HG02840 (cell line): ENCODE measurements at regions not wholly inside any gene's neighbourhood (a gene's known extent, or its start where the extent isn't known, plus 50 kb on each side); places are given as distances from the start of the nearest gene placed in this dataset.

Experiments used
- ATAC-seq: cut with Tn5 transposase; IDR thresholded peaks from one replicate; pipeline ENCODE4 v1.9.1; 2021; ENCODE audit warnings: mild to moderate bottlenecking, moderate library complexity, moderate number of reproducible peaks; ENCODE audit not compliant: unreplicated experiment, low FRiP score

GRCh38 chr2:8513601-8514273 is 168.1 kb upstream of the ID2 start:
- no peak for ATAC-seq

DNA sequence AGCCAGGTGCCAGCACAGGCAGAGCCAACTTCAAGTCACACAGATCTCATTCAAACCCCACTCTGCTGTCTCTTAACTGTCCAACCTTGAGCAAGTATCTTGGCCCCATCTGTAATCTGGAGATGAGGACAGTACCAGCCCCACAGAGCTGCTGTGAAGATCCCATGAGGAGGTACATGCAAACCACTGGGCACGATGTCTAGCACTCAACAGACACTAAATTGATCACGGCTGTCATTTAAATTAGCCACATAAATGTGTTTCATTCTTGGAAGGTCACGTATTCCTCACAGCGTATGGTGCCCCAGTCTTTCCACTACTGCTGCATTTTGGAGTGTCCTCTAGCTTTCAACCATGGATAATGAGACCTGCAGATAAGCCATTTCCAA is 167.6 kb upstream of the ID2 start:
- ATAC-seq, result no peak

- ATAC-seq, result peak; percentile 55
These were observed 166.8 kb upstream of the ID2 start for GRCh38 chr2:8514796-8515758.

DNA sequence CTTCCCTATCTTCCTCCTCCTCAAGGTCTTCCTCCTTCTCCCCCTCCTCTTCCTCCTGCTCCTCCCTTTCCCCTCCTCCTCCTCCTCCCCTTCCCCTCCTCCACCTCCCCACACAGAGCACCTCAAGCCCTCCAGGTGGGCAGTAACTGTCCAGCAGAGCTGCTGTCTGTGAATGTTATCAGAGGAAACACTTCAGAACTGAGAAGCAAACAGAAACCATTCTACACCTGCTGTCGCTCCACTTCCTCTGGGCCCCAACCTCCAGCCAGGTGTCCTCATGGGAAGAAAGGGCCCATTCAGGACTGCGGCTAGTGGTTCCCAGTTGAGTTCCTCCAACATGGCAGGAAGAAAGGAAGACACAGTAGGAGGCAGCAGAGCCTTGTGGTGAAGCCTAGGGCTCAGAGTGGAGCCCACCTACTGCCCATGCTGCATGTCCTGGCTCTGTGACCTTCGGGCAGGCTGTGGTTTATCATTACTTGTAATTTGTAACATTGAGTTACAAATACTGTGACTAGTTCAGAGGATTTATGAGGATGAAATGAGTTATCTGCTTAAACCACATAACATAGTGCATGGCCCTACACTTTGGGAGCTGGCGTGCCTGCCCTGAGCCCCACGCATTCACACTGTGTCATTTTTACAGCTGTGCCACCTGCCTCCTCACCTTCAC is 165.9 kb upstream of the ID2 start:
- peak; percentile 39 for ATAC-seq

GRCh38 chr2:8517850-8518498 is 163.9 kb upstream of the ID2 start:
- no peak for ATAC-seq

- ATAC-seq, result no peak
These were observed 162.7 kb upstream of the ID2 start for GRCh38 chr2:8518979-8519668.

DNA sequence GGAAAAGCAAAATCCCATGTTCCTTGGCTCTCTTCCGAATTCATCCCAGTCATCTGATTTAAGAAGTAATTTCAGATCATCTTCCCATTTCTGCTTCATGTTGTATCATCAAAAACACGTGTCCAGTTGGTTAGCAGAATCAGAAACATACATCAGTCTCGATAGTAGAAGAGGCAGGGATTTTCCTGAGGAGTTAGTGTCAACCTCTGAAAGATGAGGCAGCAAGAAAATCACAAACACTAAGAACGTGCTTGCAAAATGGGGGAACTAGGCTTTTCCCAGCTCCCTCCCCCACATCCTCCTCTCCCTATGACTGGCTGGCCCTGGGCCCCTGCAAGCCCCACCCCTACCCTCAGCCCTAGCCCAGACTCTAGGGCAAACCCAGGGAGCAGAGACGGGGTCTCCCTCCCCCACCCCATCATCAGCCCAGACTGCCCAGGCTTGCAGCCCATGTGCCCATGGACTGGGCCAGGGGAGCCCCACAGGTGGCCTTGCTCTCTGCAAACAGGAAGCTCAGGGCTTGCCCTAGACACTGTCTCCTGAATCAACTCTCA is 161.0 kb upstream of the ID2 start:
- ATAC-seq, result no peak

DNA sequence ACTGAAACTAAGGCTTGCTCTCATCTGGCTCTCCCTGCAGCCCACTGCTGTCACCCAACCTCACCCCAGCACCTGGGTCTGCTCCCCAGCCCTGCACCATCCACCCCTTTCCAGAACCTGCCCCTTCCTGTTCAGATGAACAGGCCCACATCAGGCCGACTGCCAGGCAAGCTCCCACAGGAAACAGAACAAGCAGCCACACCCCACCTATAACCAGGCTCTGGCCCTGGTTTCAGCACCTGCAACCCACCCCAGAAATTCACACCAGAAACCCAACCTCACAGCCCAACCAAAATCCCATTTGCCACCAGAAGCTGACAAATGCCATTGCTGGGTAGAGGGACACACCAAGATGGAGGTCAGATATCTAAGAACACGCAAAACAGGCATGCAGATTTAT is 159.2 kb upstream of the ID2 start:
- ATAC-seq, result no peak

DNA sequence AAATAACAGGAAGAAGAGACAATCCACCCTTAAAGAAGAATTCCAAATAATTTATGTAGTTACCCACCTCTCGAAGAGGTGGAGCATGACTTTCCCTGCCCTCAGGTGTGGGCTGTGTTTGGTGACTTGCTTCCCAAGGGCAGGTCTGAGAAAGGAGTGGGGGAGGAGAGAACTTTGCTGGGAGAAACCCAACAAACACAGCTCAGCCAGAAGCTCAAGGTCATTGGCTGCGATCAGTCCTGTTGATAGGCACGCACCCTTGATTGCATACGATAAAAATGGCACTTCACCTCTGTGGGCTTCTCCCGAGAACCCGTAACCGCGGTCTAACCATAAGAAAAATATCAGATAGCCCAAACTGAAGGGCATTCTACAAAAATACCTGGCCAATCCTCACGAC is 157.5 kb upstream of the ID2 start:
- no peak for ATAC-seq

DNA sequence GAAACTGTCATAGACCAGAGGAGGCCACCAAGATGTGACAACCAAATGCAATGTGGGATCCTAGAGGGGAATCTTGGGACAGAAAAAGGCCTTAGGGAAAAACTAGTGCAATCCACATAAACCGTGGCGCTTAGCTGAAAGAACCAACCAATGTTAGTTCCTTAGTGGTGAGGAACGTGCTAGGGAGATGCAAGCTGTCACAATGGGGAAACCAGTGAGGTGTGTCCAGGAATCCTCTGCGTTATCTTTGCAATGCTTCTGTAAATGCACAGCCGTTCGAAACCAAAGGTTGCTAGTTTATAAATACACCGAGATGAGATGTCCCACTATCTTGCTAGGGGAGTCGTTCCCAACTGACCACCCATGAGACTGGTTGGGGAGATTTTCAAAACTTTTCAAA is 157.0 kb upstream of the ID2 start:
- no peak for ATAC-seq

GRCh38 chr2:8525236-8525581 is 156.6 kb upstream of the ID2 start:
- no peak for ATAC-seq

GRCh38 chr2:8525582-8526402 is 156.1 kb upstream of the ID2 start:
- ATAC-seq, result peak; percentile 65

GRCh38 chr2:8526403-8526696 is 155.5 kb upstream of the ID2 start:
- no peak for ATAC-seq

GRCh38 chr2:8527031-8527430 is 154.8 kb upstream of the ID2 start:
- ATAC-seq, result no peak

DNA sequence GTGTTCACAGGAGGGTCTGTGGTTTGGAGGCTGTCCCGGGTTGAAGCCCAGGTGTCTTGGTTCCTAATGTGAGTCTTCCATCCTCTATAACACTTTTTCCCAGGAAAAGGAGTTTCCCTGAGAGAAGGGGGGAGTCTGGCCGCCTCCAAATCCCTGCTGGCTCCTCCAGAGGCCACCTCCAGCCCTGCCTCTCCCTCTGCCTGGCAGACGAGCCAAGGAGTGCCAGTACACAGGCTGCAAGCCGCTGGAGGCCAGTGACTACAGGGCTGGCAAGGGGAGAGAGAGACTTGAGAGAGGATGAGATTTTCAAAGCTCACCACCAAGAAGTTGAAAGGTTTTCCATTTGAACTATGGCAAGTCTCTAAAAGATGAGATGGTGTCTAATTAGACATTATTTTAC is 154.2 kb upstream of the ID2 start:
- no peak for ATAC-seq

DNA sequence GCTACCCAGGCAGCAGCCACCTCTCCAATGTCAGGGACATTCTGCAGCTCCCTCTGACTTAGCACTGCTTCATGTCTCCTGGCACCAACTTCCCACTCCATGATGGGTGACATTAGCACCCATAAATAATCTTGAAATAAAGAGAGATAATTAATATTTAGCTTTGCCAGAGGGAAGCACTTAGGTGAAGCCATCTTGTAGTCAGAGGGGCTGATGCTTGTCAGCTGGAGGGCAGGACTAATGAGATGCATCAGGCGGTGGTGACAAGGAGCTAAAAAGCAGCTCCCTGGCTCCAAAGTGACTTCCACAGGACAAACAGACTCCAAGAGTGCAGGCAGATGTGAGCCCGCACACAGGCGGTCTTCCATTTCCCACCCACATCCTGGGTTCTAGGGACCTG is 153.0 kb upstream of the ID2 start:
- ATAC-seq, result no peak

- ATAC-seq, result no peak
These were observed 152.1 kb upstream of the ID2 start for GRCh38 chr2:8529706-8530277.

DNA sequence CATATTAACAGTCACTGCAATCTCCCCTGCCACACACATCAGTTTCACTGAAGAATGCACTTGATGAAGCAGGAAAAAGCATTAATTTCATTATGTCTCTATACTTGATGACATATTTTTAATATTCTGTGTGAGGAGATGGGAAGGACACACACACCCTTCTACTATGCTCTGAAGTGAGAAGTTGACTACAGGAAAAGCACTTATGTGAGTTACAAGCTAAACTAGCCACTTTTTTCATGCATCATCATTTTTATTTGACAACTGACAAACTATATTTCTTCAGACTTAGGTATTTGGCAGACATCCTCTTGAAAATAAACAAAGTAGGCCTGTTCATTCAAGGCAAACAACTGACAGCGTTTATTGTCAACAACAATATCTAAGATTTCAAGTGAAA is 150.4 kb upstream of the ID2 start:
- ATAC-seq, result no peak

GRCh38 chr2:8532438-8532837 is 149.4 kb upstream of the ID2 start:
- ATAC-seq, result no peak
